ENCODE measurements at regions not wholly inside any gene's neighbourhood (a gene's known extent, or its start where the extent isn't known, plus 50 kb on each side); places are given as distances from the start of the nearest gene placed in this dataset.

DNA sequence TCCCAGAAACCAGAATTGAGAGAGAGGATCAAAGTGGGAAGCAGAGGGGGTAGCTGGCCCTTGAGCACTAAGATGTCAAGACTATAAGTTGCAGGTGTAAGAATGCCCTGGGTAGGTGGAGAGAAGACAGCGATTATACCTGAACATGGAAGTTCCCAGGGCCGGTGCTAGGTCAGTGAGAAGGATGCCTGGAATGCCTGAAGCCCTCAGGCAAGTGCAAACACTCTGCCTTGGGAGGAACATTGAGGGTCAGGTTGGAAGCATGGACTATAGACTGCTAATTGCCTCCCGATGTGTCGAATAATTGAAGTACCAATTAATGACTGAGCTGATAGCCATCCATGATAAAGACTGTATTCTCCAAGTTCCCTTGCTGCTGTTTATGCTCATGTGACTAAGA is 185.5 kb downstream of the DMRT2 start:
- H3K36me3 ChIP-seq (ENCODE audit: insufficient read depth, low read length): no peaks in the 10 kb centered on the region
- no peak overlapping the region for H3K4me3 ChIP-seq (ENCODE audit: low read length)
- H3F3A ChIP-seq (ENCODE audit: insufficient read depth, low read length, poor library complexity, severe bottlenecking): no peaks in the 10 kb centered on the region
- no peaks in the 10 kb centered on the region for H3K79me2 ChIP-seq (replicated peaks; ENCODE audit: insufficient read depth, low read length)
- no peaks in the 10 kb centered on the region for H4K20me1 ChIP-seq (ENCODE audit: insufficient read depth)
- no peak overlapping the region for H3K4me2 ChIP-seq (ENCODE audit: low read length)
- no peak overlapping the region for H3K27ac ChIP-seq (ENCODE audit: low read length)
- H3K9me2 ChIP-seq (ENCODE audit: insufficient read depth, low read length): no peaks in the 10 kb centered on the region
- no peak overlapping the region for H2AFZ ChIP-seq (ENCODE audit: low read depth, low read length)
- TF ChIP-seq EP300 (conservative IDR thresholded peaks at IDR 0.05; ENCODE audit: poor library complexity, severe bottlenecking): no peak
- H3K27me3 ChIP-seq (ENCODE audit: insufficient read depth, low read depth, low read length): no peaks in the 10 kb centered on the region
- H3K9ac ChIP-seq (ENCODE audit: low read length): no peak overlapping the region
- no peaks in the 10 kb centered on the region for H3K9me3 ChIP-seq (ENCODE audit: low read length)

DNA sequence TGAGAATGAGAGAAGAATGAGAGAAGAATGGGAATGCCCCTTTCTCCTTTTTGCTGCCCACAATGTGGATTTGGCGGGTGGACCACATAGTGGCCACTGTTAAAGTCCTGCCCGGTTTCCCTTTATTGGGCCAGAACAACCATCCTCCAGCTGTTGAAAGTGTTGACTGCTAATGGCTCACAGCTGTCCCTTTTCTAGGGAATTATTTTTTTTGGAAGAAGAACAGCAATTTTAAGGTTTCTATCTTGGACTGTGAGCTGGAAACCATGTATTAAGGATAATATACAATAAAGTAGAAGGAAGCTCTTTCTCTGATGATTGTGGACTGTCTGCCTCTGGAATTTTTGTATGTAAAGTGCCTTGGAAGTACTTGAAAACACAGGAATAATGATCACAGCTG is 185.9 kb downstream of the DMRT2 start:
- H3K27ac ChIP-seq (ENCODE audit: low read length): no peak overlapping the region
- H3K79me2 ChIP-seq (replicated peaks; ENCODE audit: insufficient read depth, low read length): no peaks in the 10 kb centered on the region
- H3K9me3 ChIP-seq (ENCODE audit: low read length): no peaks in the 10 kb centered on the region
- H3K36me3 ChIP-seq (ENCODE audit: insufficient read depth, low read length): no peaks in the 10 kb centered on the region
- H3F3A ChIP-seq (ENCODE audit: insufficient read depth, low read length, poor library complexity, severe bottlenecking): no peaks in the 10 kb centered on the region
- no peaks in the 10 kb centered on the region for H4K20me1 ChIP-seq (ENCODE audit: insufficient read depth)
- no peak overlapping the region for H3K4me2 ChIP-seq (ENCODE audit: low read length)
- no peak overlapping the region for H3K4me3 ChIP-seq (ENCODE audit: low read length)
- TF ChIP-seq POLR2AphosphoS5 (IDR thresholded peaks at IDR 0.05) (no peak), SMC3 (conservative IDR thresholded peaks at IDR 0.05; ENCODE audit: poor library complexity) (no peak), EZH2 (IDR thresholded peaks at IDR 0.05; ENCODE audit: borderline replicate concordance, insufficient read depth, low read length, poor library complexity, severe bottlenecking) (no peak), RAD21 (conservative IDR thresholded peaks at IDR 0.05) (no peak)
- no peaks in the 10 kb centered on the region for H3K27me3 ChIP-seq (ENCODE audit: insufficient read depth, low read depth, low read length)
- no peak overlapping the region for H2AFZ ChIP-seq (ENCODE audit: low read depth, low read length)
- H3K9ac ChIP-seq (ENCODE audit: low read length): no peak overlapping the region
- H3K9me2 ChIP-seq (ENCODE audit: insufficient read depth, low read length): no peaks in the 10 kb centered on the region

DNA sequence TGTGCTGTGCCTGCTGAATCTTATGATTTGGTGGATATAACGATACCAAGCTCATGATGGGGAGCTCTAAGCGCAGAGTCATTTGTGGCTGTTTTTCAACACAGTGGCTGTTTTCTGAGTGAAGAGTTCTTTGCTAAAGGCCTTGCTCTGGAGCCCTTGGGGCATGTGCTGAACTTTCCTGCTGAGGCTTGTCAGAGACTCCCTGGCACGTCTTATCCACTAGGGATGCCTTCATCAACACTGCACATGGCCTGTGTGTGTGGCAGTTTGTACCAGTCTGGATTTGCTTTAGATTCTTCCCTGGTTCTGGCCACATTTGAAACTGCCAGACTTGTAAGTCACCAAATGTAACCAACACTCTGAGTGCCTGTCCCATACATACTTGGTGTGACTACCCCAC is 188.2 kb downstream of the DMRT2 start:
- no peak overlapping the region for H3K4me2 ChIP-seq (ENCODE audit: low read length)
- H4K20me1 ChIP-seq (ENCODE audit: insufficient read depth): no peaks in the 10 kb centered on the region
- no peaks in the 10 kb centered on the region for H3K79me2 ChIP-seq (replicated peaks; ENCODE audit: insufficient read depth, low read length)
- H3F3A ChIP-seq (ENCODE audit: insufficient read depth, low read length, poor library complexity, severe bottlenecking): no peaks in the 10 kb centered on the region
- no peaks in the 10 kb centered on the region for H3K9me3 ChIP-seq (ENCODE audit: low read length)
- no peak overlapping the region for H3K4me3 ChIP-seq (ENCODE audit: low read length)
- no peaks in the 10 kb centered on the region for H3K27me3 ChIP-seq (ENCODE audit: insufficient read depth, low read depth, low read length)
- H3K27ac ChIP-seq (ENCODE audit: low read length): no peak overlapping the region
- no peak overlapping the region for H2AFZ ChIP-seq (ENCODE audit: low read depth, low read length)
- no peak overlapping the region for H3K9ac ChIP-seq (ENCODE audit: low read length)
- no peaks in the 10 kb centered on the region for H3K36me3 ChIP-seq (ENCODE audit: insufficient read depth, low read length)
- TF ChIP-seq EP300 (conservative IDR thresholded peaks at IDR 0.05; ENCODE audit: poor library complexity, severe bottlenecking): no peak
- TF ChIP-seq SMC3 (conservative IDR thresholded peaks at IDR 0.05; ENCODE audit: poor library complexity): no peak
- TF ChIP-seq MXI1 (conservative IDR thresholded peaks at IDR 0.05; ENCODE audit: poor library complexity, severe bottlenecking): no peak
- no peak for TF ChIP-seq RAD21 (conservative IDR thresholded peaks at IDR 0.05)
- TF ChIP-seq POLR2AphosphoS5 (IDR thresholded peaks at IDR 0.05): no peak
- TF ChIP-seq, protein P1, sequence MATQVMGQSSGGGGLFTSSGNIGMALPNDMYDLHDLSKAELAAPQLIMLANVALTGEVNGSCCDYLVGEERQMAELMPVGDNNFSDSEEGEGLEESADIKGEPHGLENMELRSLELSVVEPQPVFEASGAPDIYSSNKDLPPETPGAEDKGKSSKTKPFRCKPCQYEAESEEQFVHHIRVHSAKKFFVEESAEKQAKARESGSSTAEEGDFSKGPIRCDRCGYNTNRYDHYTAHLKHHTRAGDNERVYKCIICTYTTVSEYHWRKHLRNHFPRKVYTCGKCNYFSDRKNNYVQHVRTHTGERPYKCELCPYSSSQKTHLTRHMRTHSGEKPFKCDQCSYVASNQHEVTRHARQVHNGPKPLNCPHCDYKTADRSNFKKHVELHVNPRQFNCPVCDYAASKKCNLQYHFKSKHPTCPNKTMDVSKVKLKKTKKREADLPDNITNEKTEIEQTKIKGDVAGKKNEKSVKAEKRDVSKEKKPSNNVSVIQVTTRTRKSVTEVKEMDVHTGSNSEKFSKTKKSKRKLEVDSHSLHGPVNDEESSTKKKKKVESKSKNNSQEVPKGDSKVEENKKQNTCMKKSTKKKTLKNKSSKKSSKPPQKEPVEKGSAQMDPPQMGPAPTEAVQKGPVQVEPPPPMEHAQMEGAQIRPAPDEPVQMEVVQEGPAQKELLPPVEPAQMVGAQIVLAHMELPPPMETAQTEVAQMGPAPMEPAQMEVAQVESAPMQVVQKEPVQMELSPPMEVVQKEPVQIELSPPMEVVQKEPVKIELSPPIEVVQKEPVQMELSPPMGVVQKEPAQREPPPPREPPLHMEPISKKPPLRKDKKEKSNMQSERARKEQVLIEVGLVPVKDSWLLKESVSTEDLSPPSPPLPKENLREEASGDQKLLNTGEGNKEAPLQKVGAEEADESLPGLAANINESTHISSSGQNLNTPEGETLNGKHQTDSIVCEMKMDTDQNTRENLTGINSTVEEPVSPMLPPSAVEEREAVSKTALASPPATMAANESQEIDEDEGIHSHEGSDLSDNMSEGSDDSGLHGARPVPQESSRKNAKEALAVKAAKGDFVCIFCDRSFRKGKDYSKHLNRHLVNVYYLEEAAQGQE (IDR thresholded peaks at IDR 0.05; ENCODE audit: borderline replicate concordance): no peak
- TF ChIP-seq, protein P2, sequence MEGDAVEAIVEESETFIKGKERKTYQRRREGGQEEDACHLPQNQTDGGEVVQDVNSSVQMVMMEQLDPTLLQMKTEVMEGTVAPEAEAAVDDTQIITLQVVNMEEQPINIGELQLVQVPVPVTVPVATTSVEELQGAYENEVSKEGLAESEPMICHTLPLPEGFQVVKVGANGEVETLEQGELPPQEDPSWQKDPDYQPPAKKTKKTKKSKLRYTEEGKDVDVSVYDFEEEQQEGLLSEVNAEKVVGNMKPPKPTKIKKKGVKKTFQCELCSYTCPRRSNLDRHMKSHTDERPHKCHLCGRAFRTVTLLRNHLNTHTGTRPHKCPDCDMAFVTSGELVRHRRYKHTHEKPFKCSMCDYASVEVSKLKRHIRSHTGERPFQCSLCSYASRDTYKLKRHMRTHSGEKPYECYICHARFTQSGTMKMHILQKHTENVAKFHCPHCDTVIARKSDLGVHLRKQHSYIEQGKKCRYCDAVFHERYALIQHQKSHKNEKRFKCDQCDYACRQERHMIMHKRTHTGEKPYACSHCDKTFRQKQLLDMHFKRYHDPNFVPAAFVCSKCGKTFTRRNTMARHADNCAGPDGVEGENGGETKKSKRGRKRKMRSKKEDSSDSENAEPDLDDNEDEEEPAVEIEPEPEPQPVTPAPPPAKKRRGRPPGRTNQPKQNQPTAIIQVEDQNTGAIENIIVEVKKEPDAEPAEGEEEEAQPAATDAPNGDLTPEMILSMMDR (IDR thresholded peaks at IDR 0.05; ENCODE audit: poor library complexity, severe bottlenecking): no peak
- no peak for TF ChIP-seq EZH2 (IDR thresholded peaks at IDR 0.05; ENCODE audit: borderline replicate concordance, insufficient read depth, low read length, poor library complexity, severe bottlenecking)
- TF ChIP-seq TAF1 (IDR thresholded peaks at IDR 0.05; ENCODE audit: low read depth): no peak
- H3K9me2 ChIP-seq (ENCODE audit: insufficient read depth, low read length): no peaks in the 10 kb centered on the region

Measured in neural cell (in vitro differentiated cells).